Memory B cell (primary cell): ENCODE measurements at regions not wholly inside any gene's neighbourhood (a gene's known extent, or its start where the extent isn't known, plus 50 kb on each side); places are given as distances from the start of the nearest gene placed in this dataset.
"Not testable (repeated sequence)": the region's sequence is repeated elsewhere in the genome, so short reads cannot be mapped to it uniquely, and the experiment has no call there.

ENCODE experiments used
- ATAC-seq: fragments of 150-1000 bp; cut with Tn5 transposase; 2 replicates; pipeline ENCODE4 v1.10.0; 2021; ENCODE audit warnings: low read depth, mild to moderate bottlenecking, moderate library complexity
- DNase-seq, 2 donors: peaks; one replicate each; pipeline ENCODE4 v3.0.0; 2022; ENCODE audit warnings: low spot score in 2 of 2
- H3K27ac Mint-ChIP-seq: one replicate; pipeline ENCODE4 v1.8.0; 2022; ENCODE audit warnings: mild to moderate bottlenecking, moderate library complexity, mixed read lengths
- H3K27me3 Mint-ChIP-seq: one replicate; pipeline ENCODE4 v1.8.0; 2022; ENCODE audit warnings: mixed read lengths
- H3K36me3 Mint-ChIP-seq: one replicate; pipeline ENCODE4 v1.8.0; 2022; ENCODE audit warnings: mild to moderate bottlenecking, mixed read lengths
- H3K4me1 Mint-ChIP-seq: one replicate; pipeline ENCODE4 v1.8.0; 2022; ENCODE audit warnings: mixed read lengths
- H3K4me3 Mint-ChIP-seq: one replicate; pipeline ENCODE4 v1.8.0; 2022; ENCODE audit warnings: mild to moderate bottlenecking, moderate library complexity, mixed read lengths
- H3K9me3 Mint-ChIP-seq: one replicate; pipeline ENCODE4 v1.8.0; 2022; ENCODE audit warnings: mixed read lengths

DNA sequence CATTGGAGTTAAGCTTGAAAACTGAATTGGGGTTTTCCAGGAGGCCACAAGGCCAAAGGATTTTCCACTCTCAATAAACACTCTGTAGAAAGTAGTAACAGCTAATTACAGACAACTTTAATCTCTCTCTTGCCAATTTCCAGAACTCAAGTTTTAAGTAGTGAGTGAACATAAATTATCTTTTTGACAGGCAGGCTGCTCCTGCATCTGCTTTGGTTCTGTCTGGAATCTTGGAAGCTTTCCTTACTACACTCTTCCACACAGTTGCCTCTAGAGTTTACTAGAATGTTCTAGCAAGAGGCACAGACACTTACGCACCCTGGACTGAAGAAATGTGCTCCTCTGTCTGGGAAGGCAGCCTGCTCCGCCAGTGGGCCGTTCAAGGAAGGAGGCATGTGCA lies 90.5 kb upstream of the WAC start:
- no peaks in the 10 kb centered on the region for H3K36me3 Mint-ChIP-seq
- H3K27ac Mint-ChIP-seq, result no peak overlapping the region
- H3K9me3 Mint-ChIP-seq, result no peaks in the 10 kb centered on the region
- no peaks in the 10 kb centered on the region for H3K4me1 Mint-ChIP-seq
- DNase-seq (no peak), ATAC-seq (no peak)
- H3K27me3 Mint-ChIP-seq, result peaks cover 11% of the 10 kb centered on the region
- H3K4me3 Mint-ChIP-seq, result no peak overlapping the region

DNA sequence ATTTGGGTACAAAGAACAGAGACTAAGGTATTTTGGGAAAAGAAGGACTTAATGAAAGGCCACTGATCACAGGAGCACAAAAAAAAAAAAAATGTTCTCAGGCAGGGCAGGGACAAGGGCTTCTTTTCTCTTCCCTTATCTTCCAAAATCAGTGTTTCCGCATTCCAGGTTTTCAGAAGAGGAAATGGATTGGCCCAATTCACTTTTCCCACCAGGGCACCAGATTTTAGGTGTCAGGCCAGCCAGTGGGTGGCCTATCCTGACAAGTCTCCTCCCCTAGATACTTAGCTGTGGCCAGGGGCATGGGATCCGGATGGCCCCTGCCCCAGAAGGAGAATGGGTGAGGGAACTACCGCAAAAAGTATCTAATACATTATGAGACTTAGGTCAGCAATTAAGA lies 88.9 kb upstream of the WAC start:
- Mint-ChIP-seq H3K4me1 (no peaks in the 10 kb centered on the region), H3K27ac (no peak overlapping the region), H3K36me3 (no peaks in the 10 kb centered on the region), H3K27me3 (peaks cover 8% of the 10 kb centered on the region), H3K9me3 (no peaks in the 10 kb centered on the region), H3K4me3 (no peak overlapping the region)
- DNase-seq, result no peak
- ATAC-seq, result no peak

DNA sequence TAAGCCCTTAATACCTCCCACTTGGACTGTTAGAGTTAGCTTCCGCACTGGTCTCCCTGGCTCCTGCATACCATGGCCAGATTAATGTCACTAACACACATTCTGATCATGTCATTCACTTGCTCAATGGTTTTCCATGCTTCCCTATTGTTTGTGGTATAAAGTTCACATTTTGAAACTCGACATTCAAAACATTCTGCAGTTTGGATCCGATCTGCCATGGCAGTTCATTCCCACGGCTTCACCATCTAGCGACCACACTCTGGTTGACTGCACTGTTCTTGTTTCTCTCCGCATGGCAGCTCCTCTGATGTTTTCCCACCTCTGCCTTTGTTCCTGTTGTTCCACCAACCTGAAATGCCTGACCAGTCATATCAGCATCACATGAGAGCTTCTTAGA lies 87.4 kb upstream of the WAC start:
- H3K4me3 Mint-ChIP-seq, result no peak overlapping the region
- H3K9me3 Mint-ChIP-seq, result no peaks in the 10 kb centered on the region
- H3K4me1 Mint-ChIP-seq, result no peaks in the 10 kb centered on the region
- H3K27ac Mint-ChIP-seq, result no peak overlapping the region
- H3K27me3 Mint-ChIP-seq, result peaks cover 10% of the 10 kb centered on the region
- no peak for DNase-seq
- ATAC-seq, result no peak
- H3K36me3 Mint-ChIP-seq, result no peaks in the 10 kb centered on the region

DNA sequence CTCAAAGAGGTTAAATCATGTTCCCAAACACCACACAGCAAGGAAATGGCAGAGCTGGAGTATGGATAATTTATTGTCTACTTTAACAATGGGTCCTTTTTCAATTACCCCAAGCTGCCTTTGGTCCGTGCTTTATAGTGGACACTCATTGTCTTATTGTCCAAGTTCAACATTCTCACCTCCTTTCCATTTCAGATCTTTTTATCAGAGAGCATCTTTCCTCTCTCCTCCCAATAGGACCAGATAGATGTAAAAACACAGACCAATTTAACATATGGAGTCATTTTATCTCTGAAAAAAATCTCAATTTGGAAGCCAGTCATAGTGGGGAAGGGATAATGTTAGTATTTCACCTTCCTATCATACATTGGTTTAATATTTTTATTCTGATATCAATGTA lies 83.5 kb upstream of the WAC start:
- ATAC-seq (no peak), DNase-seq (no peak)
- Mint-ChIP-seq H3K4me3 (no peak overlapping the region), H3K4me1 (no peaks in the 10 kb centered on the region), H3K27ac (no peak overlapping the region), H3K36me3 (no peaks in the 10 kb centered on the region), H3K9me3 (no peaks in the 10 kb centered on the region), H3K27me3 (peaks cover 13% of the 10 kb centered on the region)

GRCh38 chr10:28449926-28450325 lies 83.0 kb upstream of the WAC start:
- Mint-ChIP-seq H3K27me3 (peaks cover 13% of the 10 kb centered on the region), H3K36me3 (no peaks in the 10 kb centered on the region), H3K4me3 (no peak overlapping the region), H3K4me1 (no peaks in the 10 kb centered on the region), H3K9me3 (peaks cover under 1% of the 10 kb centered on the region), H3K27ac (no peak overlapping the region)
- no peak for DNase-seq
- no peak for ATAC-seq

DNA sequence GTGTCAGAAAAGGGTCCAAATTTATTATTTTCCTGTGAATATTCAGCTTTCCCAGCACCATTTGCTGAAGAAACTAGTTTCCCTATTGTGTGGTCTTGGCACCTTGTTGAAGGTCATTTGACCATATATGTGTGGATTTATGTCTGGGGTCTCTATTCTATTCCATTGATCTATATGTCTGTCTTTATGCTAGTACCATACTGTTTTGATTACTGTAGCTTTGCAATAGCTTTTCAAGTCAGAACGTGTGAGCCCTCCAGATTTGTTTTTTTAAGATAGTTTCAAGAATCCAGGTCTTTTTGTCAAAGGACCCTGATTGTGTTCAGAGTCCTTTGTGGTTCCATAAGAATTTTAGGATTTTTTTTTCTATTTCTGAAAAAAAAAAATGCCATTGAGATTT lies 79.0 kb upstream of the WAC start:
- no peak overlapping the region for H3K4me3 Mint-ChIP-seq
- H3K4me1 Mint-ChIP-seq, result no peaks in the 10 kb centered on the region
- peaks cover 9% of the 10 kb centered on the region for H3K27me3 Mint-ChIP-seq
- H3K9me3 Mint-ChIP-seq, result peaks cover 1% of the 10 kb centered on the region
- DNase-seq (no peak), ATAC-seq (no peak)
- H3K36me3 Mint-ChIP-seq, result no peaks in the 10 kb centered on the region
- H3K27ac Mint-ChIP-seq, result no peak overlapping the region

GRCh38 chr10:28457110-28457509 lies 75.8 kb upstream of the WAC start:
- DNase-seq, result no peak
- H3K27me3 Mint-ChIP-seq, result peaks cover 6% of the 10 kb centered on the region
- no peak overlapping the region for H3K4me3 Mint-ChIP-seq
- H3K36me3 Mint-ChIP-seq, result no peaks in the 10 kb centered on the region
- no peak for ATAC-seq
- H3K27ac Mint-ChIP-seq, result no peak overlapping the region
- H3K9me3 Mint-ChIP-seq, result peaks cover 1% of the 10 kb centered on the region
- no peaks in the 10 kb centered on the region for H3K4me1 Mint-ChIP-seq

DNA sequence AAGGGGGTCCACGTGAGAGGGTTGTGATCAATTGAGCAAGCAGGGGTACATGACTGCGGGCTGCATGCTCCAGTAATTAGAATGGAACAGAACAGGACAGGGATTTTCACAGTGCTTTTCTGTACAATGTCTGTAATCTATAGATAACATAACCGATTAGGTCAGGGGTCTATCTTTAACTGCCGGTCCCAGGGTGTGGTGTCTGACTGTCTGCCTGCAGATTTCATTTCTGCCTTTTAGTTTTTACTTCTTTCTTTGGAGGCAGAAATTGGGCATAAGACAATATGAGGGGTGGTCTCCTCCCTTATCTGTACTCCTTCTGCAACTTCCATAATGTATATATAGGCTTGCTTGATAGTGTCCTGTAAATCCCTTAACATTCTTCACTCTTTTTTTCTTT lies 75.0 kb upstream of the WAC start:
- not testable (repeated sequence) for DNase-seq, H3K27me3 Mint-ChIP-seq, H3K4me1 Mint-ChIP-seq, H3K4me3 Mint-ChIP-seq, H3K27ac Mint-ChIP-seq, H3K36me3 Mint-ChIP-seq, ATAC-seq, H3K9me3 Mint-ChIP-seq

- peaks cover 1% of the 10 kb centered on the region for H3K9me3 Mint-ChIP-seq
Measured at GRCh38 chr10:28459453-28460144, 73.3 kb upstream of the WAC start.

GRCh38 chr10:28463141-28463540 lies 69.8 kb upstream of the WAC start:
- H3K27ac Mint-ChIP-seq, result no peak overlapping the region

More at GRCh38 chr10:28459453-28460144, 73.3 kb upstream of the WAC start:
- Mint-ChIP-seq H3K27me3 (peaks cover 3% of the 10 kb centered on the region), H3K4me3 (no peak overlapping the region), H3K27ac (no peak overlapping the region), H3K36me3 (no peaks in the 10 kb centered on the region), H3K4me1 (no peaks in the 10 kb centered on the region)
- ATAC-seq (no peak), DNase-seq (no peak)

GRCh38 chr10:28463676-28464395 lies 69.1 kb upstream of the WAC start:
- Mint-ChIP-seq H3K27ac (no peak overlapping the region), H3K4me3 (no peak overlapping the region), H3K9me3 (no peaks in the 10 kb centered on the region), H3K27me3 (peaks cover 4% of the 10 kb centered on the region), H3K36me3 (no peaks in the 10 kb centered on the region), H3K4me1 (no peaks in the 10 kb centered on the region)
- no peak for ATAC-seq
- no peak for DNase-seq

More at GRCh38 chr10:28463141-28463540, 69.8 kb upstream of the WAC start:
- Mint-ChIP-seq H3K4me1 (no peaks in the 10 kb centered on the region), H3K27me3 (peaks cover 4% of the 10 kb centered on the region), H3K36me3 (no peaks in the 10 kb centered on the region), H3K9me3 (no peaks in the 10 kb centered on the region), H3K4me3 (no peak overlapping the region)
- DNase-seq (no peak), ATAC-seq (no peak)

DNA sequence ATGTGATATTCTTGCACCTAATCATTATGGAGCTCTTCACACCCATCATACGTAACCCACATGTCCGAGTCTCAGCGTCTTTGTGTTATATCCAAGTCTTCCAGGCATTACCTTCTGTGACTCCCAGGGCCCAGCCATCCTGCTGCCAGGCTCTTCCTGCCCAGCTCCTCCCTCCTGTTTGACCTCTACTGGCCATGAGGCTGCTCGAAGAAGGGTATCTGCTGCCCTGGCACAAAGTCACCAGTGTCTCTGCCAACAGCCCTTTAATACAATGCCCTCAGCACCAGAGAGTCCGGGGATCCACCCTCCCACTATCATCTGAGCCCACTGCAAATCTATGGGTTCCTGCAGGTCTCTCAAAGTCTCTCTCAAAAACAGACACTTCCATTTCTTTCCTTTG lies 65.3 kb upstream of the WAC start:
- ATAC-seq (no peak), DNase-seq (no peak)
- Mint-ChIP-seq H3K36me3 (no peaks in the 10 kb centered on the region), H3K27ac (no peak overlapping the region), H3K9me3 (no peaks in the 10 kb centered on the region), H3K4me3 (no peak overlapping the region), H3K27me3 (peaks cover 6% of the 10 kb centered on the region), H3K4me1 (no peaks in the 10 kb centered on the region)

- ATAC-seq, result no peak
Measured at GRCh38 chr10:28468707-28469483, 64.0 kb upstream of the WAC start.

GRCh38 chr10:28470873-28471651 lies 61.9 kb upstream of the WAC start:
- peaks cover 9% of the 10 kb centered on the region for H3K27me3 Mint-ChIP-seq
- no peak for ATAC-seq
- no peaks in the 10 kb centered on the region for H3K4me1 Mint-ChIP-seq
- peaks cover 2% of the 10 kb centered on the region for H3K9me3 Mint-ChIP-seq
- no peak overlapping the region for H3K4me3 Mint-ChIP-seq
- no peak overlapping the region for H3K27ac Mint-ChIP-seq
- no peak for DNase-seq
- H3K36me3 Mint-ChIP-seq, result no peaks in the 10 kb centered on the region

More at GRCh38 chr10:28468707-28469483, 64.0 kb upstream of the WAC start:
- Mint-ChIP-seq H3K4me1 (no peaks in the 10 kb centered on the region), H3K27me3 (peaks cover 6% of the 10 kb centered on the region), H3K27ac (no peak overlapping the region), H3K9me3 (no peaks in the 10 kb centered on the region), H3K36me3 (no peaks in the 10 kb centered on the region), H3K4me3 (no peak overlapping the region)
- DNase-seq, result no peak
